C1 segment of cervical spinal cord (tissue), 14 donors: ENCODE measurements at regions not wholly inside any gene's neighbourhood (a gene's known extent, or its start where the extent isn't known, plus 50 kb on each side); places are given as distances from the start of the nearest gene placed in this dataset.

ENCODE experiments used
- DNase-seq, 14 donors: peaks; one replicate each; lab custom pipeline; 2025; lab: John Stamatoyannopoulos, UW

GRCh38 chr6:81476881-81477280 is 275.6 kb downstream of the TENT5A start:
- no peak for DNase-seq

- DNase-seq, result no peak
These were observed 276.8 kb downstream of the TENT5A start for GRCh38 chr6:81475646-81476045.

- no peak for DNase-seq
These were observed 286.6 kb downstream of the TENT5A start for GRCh38 chr6:81465859-81466258.

- no peak for DNase-seq
These were observed 296.1 kb downstream of the TENT5A start for GRCh38 chr6:81456416-81456815.

- no peak for DNase-seq
These were observed 296.8 kb downstream of the TENT5A start for GRCh38 chr6:81455641-81456040.

- no peak for DNase-seq
These were observed 300.7 kb downstream of the TENT5A start for GRCh38 chr6:81451787-81452186.

- no peak for DNase-seq
These were observed 302.3 kb downstream of the TENT5A start for GRCh38 chr6:81450180-81450579.

- no peak for DNase-seq
These were observed 306.0 kb downstream of the TENT5A start for GRCh38 chr6:81446509-81446908.

- no peak for DNase-seq
These were observed 313.1 kb downstream of the TENT5A start for GRCh38 chr6:81439417-81439816.

GRCh38 chr6:81436990-81437389 is 315.5 kb downstream of the TENT5A start:
- no peak for DNase-seq

- DNase-seq, result no peak
These were observed 339.2 kb downstream of the TENT5A start for GRCh38 chr6:81413306-81413705.

GRCh38 chr6:81401970-81402690 is 350.4 kb downstream of the TENT5A start:
- DNase-seq, result no peak

GRCh38 chr6:81396916-81397315 is 355.6 kb downstream of the TENT5A start:
- DNase-seq, result no peak

GRCh38 chr6:81387163-81387562 is 365.3 kb downstream of the TENT5A start:
- no peak for DNase-seq

GRCh38 chr6:81384921-81385320 is 367.6 kb downstream of the TENT5A start:
- DNase-seq, result no peak

- DNase-seq, result no peak
These were observed 369.0 kb downstream of the TENT5A start for GRCh38 chr6:81383472-81383871.

GRCh38 chr6:81382852-81383251 is 369.6 kb downstream of the TENT5A start:
- no peak for DNase-seq

GRCh38 chr6:81381382-81381916 is 371.0 kb downstream of the TENT5A start:
- DNase-seq, result no peak

- no peak for DNase-seq
These were observed 371.7 kb downstream of the TENT5A start for GRCh38 chr6:81380718-81381338.

GRCh38 chr6:81376745-81377144 is 375.7 kb downstream of the TENT5A start:
- DNase-seq, result no peak

GRCh38 chr6:81373414-81373813 is 379.1 kb downstream of the TENT5A start:
- no peak for DNase-seq

GRCh38 chr6:81371930-81372329 is 380.6 kb downstream of the TENT5A start:
- DNase-seq, result no peak

GRCh38 chr6:81366972-81367371 is 385.5 kb downstream of the TENT5A start:
- DNase-seq, result no peak
